Choroid plexus epithelial cell (primary cell): ENCODE measurements at regions not wholly inside any gene's neighbourhood (a gene's known extent, or its start where the extent isn't known, plus 50 kb on each side); places are given as distances from the start of the nearest gene placed in this dataset.
A peak's percentile ranks its signal among the peaks of the same experiment; 100 is the strongest.

ENCODE experiments used
- DNase-seq: peaks from one replicate; pipeline ENCODE4 v3.0.0-alpha.2; 2010; ENCODE audit warnings: low read depth
- H3K4me3 ChIP-seq: 2 replicates; pipeline ENCODE4 v1.5.1; 2011; ENCODE audit warnings: low read depth, mild to moderate bottlenecking, control low read depth, low read length, moderate library complexity
- TF ChIP-seq, protein P1 (sequence below): conservative IDR thresholded peaks from 2 replicates; pipeline ENCODE4 v1.5.1; 2011; ENCODE audit warnings: low read depth, mild to moderate bottlenecking, control low read depth, inconsistent platforms, low read length, moderate library complexity

DNA sequence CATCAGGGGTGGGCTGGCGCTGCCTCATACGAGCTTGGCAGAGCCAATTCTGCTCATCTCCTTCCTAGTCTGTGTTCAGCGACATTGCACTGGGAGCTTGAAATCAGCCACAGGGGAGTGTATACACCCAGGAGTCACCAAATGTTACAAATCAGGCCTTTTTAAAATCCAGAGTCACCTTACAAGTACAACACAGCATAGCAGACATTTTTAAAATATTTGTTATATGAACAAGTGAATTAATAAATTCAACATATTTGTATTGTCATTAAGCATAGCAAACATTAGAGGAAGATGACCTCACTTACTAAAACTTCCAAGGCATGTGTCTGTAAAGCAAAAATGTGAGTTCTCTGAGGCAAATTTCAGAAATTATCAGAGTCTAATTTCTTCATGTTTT is 210.0 kb downstream of the HLX start:
- peak; percentile 49 for DNase-seq
- TF ChIP-seq, protein P1, sequence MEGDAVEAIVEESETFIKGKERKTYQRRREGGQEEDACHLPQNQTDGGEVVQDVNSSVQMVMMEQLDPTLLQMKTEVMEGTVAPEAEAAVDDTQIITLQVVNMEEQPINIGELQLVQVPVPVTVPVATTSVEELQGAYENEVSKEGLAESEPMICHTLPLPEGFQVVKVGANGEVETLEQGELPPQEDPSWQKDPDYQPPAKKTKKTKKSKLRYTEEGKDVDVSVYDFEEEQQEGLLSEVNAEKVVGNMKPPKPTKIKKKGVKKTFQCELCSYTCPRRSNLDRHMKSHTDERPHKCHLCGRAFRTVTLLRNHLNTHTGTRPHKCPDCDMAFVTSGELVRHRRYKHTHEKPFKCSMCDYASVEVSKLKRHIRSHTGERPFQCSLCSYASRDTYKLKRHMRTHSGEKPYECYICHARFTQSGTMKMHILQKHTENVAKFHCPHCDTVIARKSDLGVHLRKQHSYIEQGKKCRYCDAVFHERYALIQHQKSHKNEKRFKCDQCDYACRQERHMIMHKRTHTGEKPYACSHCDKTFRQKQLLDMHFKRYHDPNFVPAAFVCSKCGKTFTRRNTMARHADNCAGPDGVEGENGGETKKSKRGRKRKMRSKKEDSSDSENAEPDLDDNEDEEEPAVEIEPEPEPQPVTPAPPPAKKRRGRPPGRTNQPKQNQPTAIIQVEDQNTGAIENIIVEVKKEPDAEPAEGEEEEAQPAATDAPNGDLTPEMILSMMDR, result no peak
- no peak overlapping the region for H3K4me3 ChIP-seq

DNA sequence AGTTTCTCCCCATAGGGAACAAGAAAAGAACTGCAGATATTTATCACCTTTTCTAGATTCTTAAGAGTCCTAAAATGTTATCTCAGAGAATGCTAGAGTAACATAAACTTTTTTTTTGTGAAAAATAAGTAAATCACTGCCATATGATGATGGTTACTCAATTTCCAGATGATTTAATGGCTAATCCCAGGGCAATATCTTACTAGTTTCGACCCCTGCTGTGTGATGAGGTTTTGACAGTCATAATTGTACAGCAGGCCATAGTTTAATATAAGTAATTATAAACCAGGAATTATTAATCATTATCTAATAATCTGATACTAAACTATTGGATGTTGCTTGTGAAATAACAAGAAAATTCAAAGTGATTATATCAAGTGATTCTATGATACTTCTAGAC is 210.6 kb downstream of the HLX start:
- TF ChIP-seq, protein P1, result no peak
- H3K4me3 ChIP-seq, result no peak overlapping the region
- no peak for DNase-seq

DNA sequence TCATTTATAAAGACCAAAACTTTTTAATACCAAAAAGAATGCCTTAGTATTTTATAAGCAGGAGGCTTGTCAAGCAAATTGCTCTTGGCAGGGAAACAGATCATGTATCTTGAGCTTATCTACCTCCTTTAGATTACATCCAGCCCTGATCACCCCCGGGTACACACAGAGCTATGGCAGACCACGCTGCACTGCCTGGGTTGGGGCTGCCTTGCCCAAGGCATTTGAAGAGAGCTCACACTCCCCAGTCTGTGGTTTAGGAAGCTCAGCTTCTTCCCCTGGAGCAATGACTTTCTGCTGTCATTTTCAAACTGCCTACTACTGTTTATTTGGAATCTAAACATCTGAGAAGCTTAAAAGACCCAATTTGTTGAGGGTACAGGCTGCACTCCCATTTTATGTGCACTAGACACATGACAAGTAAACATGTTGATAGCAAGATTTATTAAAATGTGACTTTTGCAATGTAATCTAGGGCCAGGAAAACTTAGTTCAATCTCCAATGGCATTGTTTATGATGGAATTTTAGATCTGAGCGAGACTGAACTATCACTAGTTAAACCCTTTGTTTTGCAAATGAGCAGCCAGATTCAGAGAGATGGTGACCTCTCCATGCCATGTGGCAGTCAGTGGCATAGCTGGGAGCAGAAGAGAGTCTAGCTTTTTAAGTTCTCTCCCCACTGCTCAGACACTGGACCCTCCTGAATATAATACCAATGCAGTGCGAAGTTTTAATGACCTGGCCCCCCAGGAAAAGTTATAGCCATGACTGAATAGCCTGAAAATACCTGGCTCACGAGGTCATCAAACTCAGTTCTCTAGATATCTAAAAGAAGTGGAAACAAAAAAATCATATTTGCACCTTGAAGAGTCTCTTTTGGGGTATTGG is 214.9 kb downstream of the HLX start:
- TF ChIP-seq, protein P1, result no peak
- no peak for DNase-seq

DNA sequence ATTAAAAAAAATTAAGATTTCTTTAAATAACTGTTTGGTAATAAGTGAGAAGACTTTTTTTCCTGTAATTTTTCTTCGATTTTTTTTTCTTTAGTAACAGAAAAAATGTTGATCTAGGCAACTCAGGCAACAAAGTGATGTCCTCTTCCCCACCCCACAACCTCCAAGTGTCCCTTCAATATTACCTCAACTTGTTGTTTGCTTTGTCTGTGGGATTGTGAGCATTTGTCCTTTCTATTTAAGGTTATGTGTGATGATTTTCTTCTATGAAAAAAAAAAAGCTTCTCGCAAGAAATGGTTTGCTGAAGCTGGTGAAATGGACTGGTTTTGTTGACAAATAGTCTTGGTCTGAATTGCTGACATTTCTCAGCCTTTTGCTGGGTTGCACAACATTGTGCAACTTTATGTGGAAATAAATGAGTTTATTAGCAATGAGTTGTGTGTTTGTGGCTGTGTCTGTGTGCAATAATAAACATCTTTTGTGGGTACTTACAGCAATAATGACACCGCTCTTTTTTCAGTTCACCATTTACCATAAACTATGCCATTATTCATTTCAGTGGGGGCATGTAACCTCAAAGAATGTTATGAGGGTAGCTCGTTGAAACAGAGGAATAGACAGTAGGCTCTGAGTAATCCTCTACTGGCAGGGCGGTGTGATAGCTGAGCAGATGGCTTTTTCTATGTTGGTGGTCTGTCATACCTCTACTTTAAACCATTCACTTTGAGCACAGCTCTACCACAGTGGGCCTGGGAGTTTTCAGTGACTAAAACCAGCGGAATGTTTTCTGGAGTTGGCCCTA is 218.4 kb downstream of the HLX start:
- no peak overlapping the region for H3K4me3 ChIP-seq
- TF ChIP-seq, protein P1, result no peak
- DNase-seq, result peak; percentile 84

More for the DNA sequence above, 214.9 kb downstream of the HLX start:
- H3K4me3 ChIP-seq, result no peak overlapping the region

DNA sequence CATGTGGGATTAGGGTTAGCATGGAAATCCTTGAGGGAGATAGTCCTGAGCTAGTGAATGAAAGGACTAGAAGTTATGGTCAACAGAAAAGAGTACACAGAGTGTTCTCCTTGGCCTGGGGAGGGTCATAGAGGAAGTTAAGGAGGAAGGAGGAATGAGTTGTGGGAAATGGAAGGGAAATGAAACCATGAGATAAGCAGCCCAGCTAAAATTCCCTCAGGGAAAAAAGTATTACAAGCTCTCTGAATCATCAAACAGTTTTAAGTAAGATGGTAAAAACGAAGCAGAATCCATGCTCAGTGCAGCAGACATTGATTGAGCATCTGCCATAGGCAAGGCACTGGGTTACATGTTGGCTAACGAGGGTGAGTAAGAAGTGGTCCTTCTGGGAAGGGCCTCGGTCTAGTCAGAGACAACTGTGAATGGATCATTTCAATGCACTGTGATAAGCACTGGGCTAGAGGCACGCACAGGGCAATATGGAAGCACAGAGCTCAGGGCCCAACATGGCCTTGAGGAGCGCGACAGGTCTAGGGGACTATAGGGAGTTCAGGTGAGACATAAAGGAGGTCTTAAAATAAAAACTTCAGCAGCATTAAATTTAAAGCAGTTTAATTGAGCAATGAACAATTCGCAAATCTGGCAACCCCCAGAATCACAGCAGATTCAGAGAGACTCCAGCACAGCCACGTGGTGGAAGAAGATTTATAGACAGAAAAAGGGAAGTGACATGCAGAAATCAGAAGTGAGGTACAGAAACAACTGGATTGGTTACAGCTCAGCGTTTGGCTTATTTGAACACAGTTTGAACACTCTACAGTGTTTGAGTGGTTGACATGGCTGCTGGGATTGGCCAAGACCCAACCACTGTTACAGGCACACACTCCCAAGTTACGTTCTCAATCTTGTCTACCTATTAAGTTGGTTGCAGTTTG is 219.5 kb downstream of the HLX start:
- TF ChIP-seq, protein P1, result no peak
- no peak for DNase-seq
- no peak overlapping the region for H3K4me3 ChIP-seq

DNA sequence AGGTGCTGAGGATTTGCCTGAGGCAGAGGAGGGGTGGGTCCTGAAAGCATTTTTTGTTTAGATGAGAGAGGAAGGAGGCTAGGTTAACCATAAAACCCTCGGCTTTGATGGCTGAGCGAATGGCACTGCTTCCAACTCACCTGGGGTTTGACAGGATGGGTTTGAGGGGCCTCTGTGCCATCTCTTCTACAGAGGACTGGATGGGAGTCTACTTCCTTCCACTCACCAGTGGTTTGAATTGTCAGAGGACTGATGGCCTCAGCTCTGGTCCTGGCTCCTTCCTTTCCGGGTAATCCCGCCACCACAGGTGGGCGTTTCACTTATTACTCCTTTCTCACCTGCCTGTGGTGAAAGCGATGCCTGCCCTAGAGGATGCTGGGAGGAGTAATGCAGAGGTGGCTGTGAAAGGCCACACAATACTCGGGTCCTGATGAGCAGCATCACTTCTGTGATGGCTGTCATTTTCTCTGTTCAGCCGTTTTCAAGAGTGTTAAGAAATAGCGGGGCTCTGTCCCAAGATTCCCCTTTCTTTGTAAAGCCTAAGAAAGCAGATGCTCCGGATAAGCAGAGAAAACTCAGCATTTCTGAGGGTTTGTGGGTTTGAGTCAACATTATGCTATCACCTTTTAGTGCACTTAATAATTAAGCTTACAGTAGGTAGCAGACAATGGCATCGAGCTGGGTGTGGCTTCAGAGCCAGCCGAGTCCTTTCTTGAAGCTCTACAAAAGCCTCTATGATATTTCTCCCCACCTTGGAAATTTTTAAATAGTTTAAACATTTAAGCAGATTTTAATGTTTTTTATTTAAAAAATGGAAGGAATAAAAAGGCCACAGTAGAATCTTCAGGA is 220.7 kb downstream of the HLX start:
- DNase-seq, result no peak
- H3K4me3 ChIP-seq, result no peak overlapping the region
- TF ChIP-seq, protein P1, result no peak
